ENCODE measurements at regions not wholly inside any gene's neighbourhood (a gene's known extent, or its start where the extent isn't known, plus 50 kb on each side); places are given as distances from the start of the nearest gene placed in this dataset.
A peak's percentile ranks its signal among the peaks of the same experiment; 100 is the strongest.
"Not testable (repeated sequence)": the region's sequence is repeated elsewhere in the genome, so short reads cannot be mapped to it uniquely, and the experiment has no call there.

- Histone ChIP-seq H3K9me3 (ENCODE audit: control insufficient read depth, insufficient read depth, low read length) (peaks cover 22% of the 10 kb centered on the region), H3K4me3 (ENCODE audit: low read depth, low read length) (peak overlapping the region; percentile 35; the same call in 1 of the 2 replicates), H3K4me1 (ENCODE audit: control insufficient read depth, insufficient read depth, low read length) (peaks cover 22% of the 10 kb centered on the region)
- not testable (repeated sequence) for H3K9ac ChIP-seq (ENCODE audit: low read depth, low read length); H3K36me3 ChIP-seq (ENCODE audit: control insufficient read depth, insufficient read depth, low read length); H3K27ac ChIP-seq (ENCODE audit: low read depth, low read length); H3K27me3 ChIP-seq (ENCODE audit: control insufficient read depth, insufficient read depth, low read length)
Measured at GRCh38 chr1:96528672-96529071, 192.9 kb upstream of the PTBP2 start.

GRCh38 chr1:96533820-96534219 lies 187.8 kb upstream of the PTBP2 start:
- no peak overlapping the region for H3K9ac ChIP-seq (ENCODE audit: low read depth, low read length)
- no peaks in the 10 kb centered on the region for H3K27me3 ChIP-seq (ENCODE audit: control insufficient read depth, insufficient read depth, low read length)
- peaks cover 5% of the 10 kb centered on the region; the same call in 1 of the 2 replicates for H3K4me1 ChIP-seq (ENCODE audit: control insufficient read depth, insufficient read depth, low read length)
- H3K27ac ChIP-seq (ENCODE audit: low read depth, low read length): no peak overlapping the region
- no peak overlapping the region for H3K4me3 ChIP-seq (ENCODE audit: low read depth, low read length)
- no peaks in the 10 kb centered on the region for H3K36me3 ChIP-seq (ENCODE audit: control insufficient read depth, insufficient read depth, low read length)
- peaks cover 7% of the 10 kb centered on the region for H3K9me3 ChIP-seq (ENCODE audit: control insufficient read depth, insufficient read depth, low read length)

- H3K9ac ChIP-seq (ENCODE audit: low read depth, low read length): no peak overlapping the region
- H3K27me3 ChIP-seq (ENCODE audit: control insufficient read depth, insufficient read depth, low read length): no peaks in the 10 kb centered on the region
- peaks cover 6% of the 10 kb centered on the region; the same call in 1 of the 2 replicates for H3K4me1 ChIP-seq (ENCODE audit: control insufficient read depth, insufficient read depth, low read length)
- H3K27ac ChIP-seq (ENCODE audit: low read depth, low read length): no peak overlapping the region
- H3K9me3 ChIP-seq (ENCODE audit: control insufficient read depth, insufficient read depth, low read length): no peaks in the 10 kb centered on the region
- no peaks in the 10 kb centered on the region for H3K36me3 ChIP-seq (ENCODE audit: control insufficient read depth, insufficient read depth, low read length)
- H3K4me3 ChIP-seq (ENCODE audit: low read depth, low read length): no peak overlapping the region
Measured at GRCh38 chr1:96536581-96536980, 185.0 kb upstream of the PTBP2 start.

GRCh38 chr1:96538111-96538641 lies 183.4 kb upstream of the PTBP2 start:
- no peaks in the 10 kb centered on the region for H3K27me3 ChIP-seq (ENCODE audit: control insufficient read depth, insufficient read depth, low read length)
- no peak overlapping the region for H3K27ac ChIP-seq (ENCODE audit: low read depth, low read length)
- H3K36me3 ChIP-seq (ENCODE audit: control insufficient read depth, insufficient read depth, low read length): no peaks in the 10 kb centered on the region
- H3K4me3 ChIP-seq (ENCODE audit: low read depth, low read length): no peak overlapping the region
- H3K4me1 ChIP-seq (ENCODE audit: control insufficient read depth, insufficient read depth, low read length): peaks cover 6% of the 10 kb centered on the region; the same call in 1 of the 2 replicates
- H3K9me3 ChIP-seq (ENCODE audit: control insufficient read depth, insufficient read depth, low read length): no peaks in the 10 kb centered on the region
- no peak overlapping the region for H3K9ac ChIP-seq (ENCODE audit: low read depth, low read length)

- Histone ChIP-seq H3K27ac (ENCODE audit: low read depth, low read length) (no peak overlapping the region), H3K4me1 (ENCODE audit: control insufficient read depth, insufficient read depth, low read length) (peaks cover 6% of the 10 kb centered on the region; the same call in 1 of the 2 replicates), H3K9me3 (ENCODE audit: control insufficient read depth, insufficient read depth, low read length) (no peaks in the 10 kb centered on the region), H3K36me3 (ENCODE audit: control insufficient read depth, insufficient read depth, low read length) (no peaks in the 10 kb centered on the region), H3K4me3 (ENCODE audit: low read depth, low read length) (no peak overlapping the region), H3K27me3 (ENCODE audit: control insufficient read depth, insufficient read depth, low read length) (no peaks in the 10 kb centered on the region), H3K9ac (ENCODE audit: low read depth, low read length) (no peak overlapping the region)
Measured at GRCh38 chr1:96538883-96539282, 182.7 kb upstream of the PTBP2 start.

- H3K4me3 ChIP-seq (ENCODE audit: low read depth, low read length): no peak overlapping the region
- no peaks in the 10 kb centered on the region for H3K36me3 ChIP-seq (ENCODE audit: control insufficient read depth, insufficient read depth, low read length)
- H3K9ac ChIP-seq (ENCODE audit: low read depth, low read length): no peak overlapping the region
- H3K9me3 ChIP-seq (ENCODE audit: control insufficient read depth, insufficient read depth, low read length): no peaks in the 10 kb centered on the region
- H3K27ac ChIP-seq (ENCODE audit: low read depth, low read length): no peak overlapping the region
- peaks cover 30% of the 10 kb centered on the region for H3K4me1 ChIP-seq (ENCODE audit: control insufficient read depth, insufficient read depth, low read length)
- no peaks in the 10 kb centered on the region for H3K27me3 ChIP-seq (ENCODE audit: control insufficient read depth, insufficient read depth, low read length)
Measured at GRCh38 chr1:96541491-96541890, 180.1 kb upstream of the PTBP2 start.

- Histone ChIP-seq H3K27ac (ENCODE audit: low read depth, low read length) (no peak overlapping the region), H3K36me3 (ENCODE audit: control insufficient read depth, insufficient read depth, low read length) (no peaks in the 10 kb centered on the region), H3K4me3 (ENCODE audit: low read depth, low read length) (no peak overlapping the region), H3K9me3 (ENCODE audit: control insufficient read depth, insufficient read depth, low read length) (no peaks in the 10 kb centered on the region), H3K27me3 (ENCODE audit: control insufficient read depth, insufficient read depth, low read length) (no peaks in the 10 kb centered on the region), H3K4me1 (ENCODE audit: control insufficient read depth, insufficient read depth, low read length) (peaks cover 26% of the 10 kb centered on the region), H3K9ac (ENCODE audit: low read depth, low read length) (peak overlapping the region; percentile 14; the same call in 1 of the 2 replicates)
Measured at GRCh38 chr1:96544051-96544830, 177.3 kb upstream of the PTBP2 start.

GRCh38 chr1:96544831-96545221 lies 176.8 kb upstream of the PTBP2 start:
- no peak overlapping the region for H3K27ac ChIP-seq (ENCODE audit: low read depth, low read length)
- H3K27me3 ChIP-seq (ENCODE audit: control insufficient read depth, insufficient read depth, low read length): no peaks in the 10 kb centered on the region
- H3K4me3 ChIP-seq (ENCODE audit: low read depth, low read length): no peak overlapping the region
- peaks cover 26% of the 10 kb centered on the region for H3K4me1 ChIP-seq (ENCODE audit: control insufficient read depth, insufficient read depth, low read length)
- peak overlapping the region; percentile 14; the same call in 1 of the 2 replicates for H3K9ac ChIP-seq (ENCODE audit: low read depth, low read length)
- H3K9me3 ChIP-seq (ENCODE audit: control insufficient read depth, insufficient read depth, low read length): no peaks in the 10 kb centered on the region
- H3K36me3 ChIP-seq (ENCODE audit: control insufficient read depth, insufficient read depth, low read length): no peaks in the 10 kb centered on the region

- Histone ChIP-seq H3K4me3 (ENCODE audit: low read depth, low read length) (no peak overlapping the region), H3K27ac (ENCODE audit: low read depth, low read length) (no peak overlapping the region)
Measured at GRCh38 chr1:96545935-96546656, 175.5 kb upstream of the PTBP2 start.

GRCh38 chr1:96550061-96550460 lies 171.5 kb upstream of the PTBP2 start:
- no peak overlapping the region for H3K4me3 ChIP-seq (ENCODE audit: low read depth, low read length)
- H3K9me3 ChIP-seq (ENCODE audit: control insufficient read depth, insufficient read depth, low read length): no peaks in the 10 kb centered on the region
- peaks cover 18% of the 10 kb centered on the region for H3K4me1 ChIP-seq (ENCODE audit: control insufficient read depth, insufficient read depth, low read length)
- H3K36me3 ChIP-seq (ENCODE audit: control insufficient read depth, insufficient read depth, low read length): no peaks in the 10 kb centered on the region
- H3K27me3 ChIP-seq (ENCODE audit: control insufficient read depth, insufficient read depth, low read length): no peaks in the 10 kb centered on the region
- no peak overlapping the region for H3K27ac ChIP-seq (ENCODE audit: low read depth, low read length)
- no peak overlapping the region for H3K9ac ChIP-seq (ENCODE audit: low read depth, low read length)

More at GRCh38 chr1:96545935-96546656, 175.5 kb upstream of the PTBP2 start:
- Histone ChIP-seq H3K27me3 (ENCODE audit: control insufficient read depth, insufficient read depth, low read length) (no peaks in the 10 kb centered on the region), H3K36me3 (ENCODE audit: control insufficient read depth, insufficient read depth, low read length) (no peaks in the 10 kb centered on the region), H3K9ac (ENCODE audit: low read depth, low read length) (no peak overlapping the region), H3K4me1 (ENCODE audit: control insufficient read depth, insufficient read depth, low read length) (peaks cover 26% of the 10 kb centered on the region), H3K9me3 (ENCODE audit: control insufficient read depth, insufficient read depth, low read length) (no peaks in the 10 kb centered on the region)

GRCh38 chr1:96552451-96552850 lies 169.1 kb upstream of the PTBP2 start:
- Histone ChIP-seq H3K36me3 (ENCODE audit: control insufficient read depth, insufficient read depth, low read length) (no peaks in the 10 kb centered on the region), H3K27me3 (ENCODE audit: control insufficient read depth, insufficient read depth, low read length) (no peaks in the 10 kb centered on the region), H3K9me3 (ENCODE audit: control insufficient read depth, insufficient read depth, low read length) (no peaks in the 10 kb centered on the region), H3K4me3 (ENCODE audit: low read depth, low read length) (no peak overlapping the region), H3K4me1 (ENCODE audit: control insufficient read depth, insufficient read depth, low read length) (peaks cover 8% of the 10 kb centered on the region; the same call in 1 of the 2 replicates), H3K27ac (ENCODE audit: low read depth, low read length) (no peak overlapping the region), H3K9ac (ENCODE audit: low read depth, low read length) (no peak overlapping the region)

All from HUES48 (cell line).